ENCODE measurements at regions not wholly inside any gene's neighbourhood (a gene's known extent, or its start where the extent isn't known, plus 50 kb on each side); places are given as distances from the start of the nearest gene placed in this dataset.

DNA sequence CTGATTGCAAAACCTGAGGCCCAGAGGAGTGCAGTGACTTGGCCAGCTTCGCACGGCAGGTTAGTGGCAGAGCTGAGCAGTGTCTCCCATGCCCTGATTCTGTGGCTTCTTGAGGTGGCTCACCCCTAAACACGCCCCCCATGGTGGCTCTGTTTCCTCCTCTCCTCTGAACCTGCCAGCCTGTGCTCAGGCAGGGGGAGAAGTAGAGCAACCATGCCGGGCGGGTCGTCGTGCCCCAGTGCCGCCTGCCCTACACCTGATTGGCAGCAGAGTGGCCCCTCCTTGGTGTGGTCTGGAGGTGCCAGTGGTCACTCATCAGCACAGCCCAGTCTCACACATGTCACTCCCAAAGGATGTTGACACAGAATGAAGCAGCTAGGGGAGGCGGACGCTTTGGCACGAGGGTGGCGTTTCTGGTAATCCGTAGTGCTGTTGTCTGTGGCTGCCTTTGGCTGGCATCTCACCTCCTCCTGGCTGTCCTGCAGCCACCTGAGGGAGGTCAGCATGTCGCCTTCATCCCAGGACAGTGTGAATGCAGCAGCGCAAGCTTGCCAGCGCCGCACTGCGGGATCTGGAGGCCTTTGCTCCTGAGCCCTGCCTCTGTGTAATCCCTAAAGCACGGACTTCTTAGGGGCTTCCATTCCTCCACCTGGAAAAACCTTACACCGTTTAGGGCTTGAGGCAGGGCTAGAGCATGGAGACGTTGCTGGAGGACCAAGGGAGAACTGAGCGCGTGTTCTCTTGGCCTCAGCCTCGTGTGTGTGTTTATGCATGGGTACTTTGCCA is 294.7 kb downstream of the SEC14L1 start:
- no peak for DNase-seq

DNA sequence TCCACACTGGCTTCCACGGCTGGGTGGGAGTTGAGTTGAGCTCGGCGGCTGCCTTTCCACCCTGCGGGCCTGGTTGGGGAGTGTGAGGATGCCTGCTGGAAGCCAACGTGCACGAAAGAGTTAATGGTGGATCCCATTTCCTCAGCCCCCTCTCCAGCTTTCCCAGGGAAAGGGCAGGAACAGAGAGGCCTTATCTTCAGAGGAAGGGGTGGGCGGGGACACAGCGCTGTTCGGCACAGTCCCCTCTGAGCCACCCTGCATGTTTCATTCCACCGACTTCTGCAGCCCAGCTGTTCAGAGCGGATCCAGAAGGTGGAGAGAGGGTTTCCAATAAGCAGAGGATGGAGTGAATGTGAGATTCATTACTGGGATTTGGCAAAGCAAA is 295.3 kb downstream of the SEC14L1 start:
- no peak for DNase-seq

DNA sequence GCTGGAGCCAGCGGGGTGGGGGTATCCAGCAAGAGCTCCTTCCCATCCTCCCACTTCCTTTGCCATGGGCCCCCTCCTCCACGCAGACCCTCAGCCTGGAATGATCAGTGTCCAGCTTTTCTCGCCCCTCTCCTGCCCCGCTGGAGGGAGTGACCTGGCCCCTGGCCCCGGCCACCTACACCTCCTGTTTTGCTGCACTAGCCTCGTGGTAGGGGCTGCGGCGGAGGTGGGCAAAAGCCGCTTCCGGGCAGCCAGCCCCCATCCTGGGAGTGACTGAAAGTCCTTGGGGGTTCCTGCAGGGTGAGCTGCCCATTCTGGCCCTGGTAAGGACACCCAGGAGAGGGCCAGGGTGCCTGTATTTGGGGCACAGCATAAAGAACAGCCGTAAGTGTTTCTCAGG is 295.7 kb downstream of the SEC14L1 start:
- no peak for DNase-seq

DNA sequence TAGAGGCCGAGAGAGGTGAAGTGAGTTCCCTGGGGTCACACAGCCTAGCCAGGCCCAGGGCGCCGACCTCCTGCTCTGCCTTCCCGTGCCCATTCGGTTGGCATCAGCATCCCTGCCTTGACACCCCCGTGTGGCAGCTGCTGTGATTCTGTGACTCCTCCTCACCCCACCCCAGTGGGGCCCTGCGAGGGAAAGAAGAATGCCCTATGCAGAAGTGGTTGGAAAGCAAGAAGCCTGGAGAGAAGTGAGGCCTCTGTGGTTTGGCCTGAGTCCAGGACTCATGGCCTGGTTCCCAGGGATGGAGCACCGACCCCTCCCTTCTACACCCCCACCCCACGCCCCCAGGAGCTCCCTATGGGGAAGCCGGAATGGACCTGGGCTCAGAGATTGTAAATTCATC is 296.2 kb downstream of the SEC14L1 start:
- DNase-seq: peak; percentile 16

DNA sequence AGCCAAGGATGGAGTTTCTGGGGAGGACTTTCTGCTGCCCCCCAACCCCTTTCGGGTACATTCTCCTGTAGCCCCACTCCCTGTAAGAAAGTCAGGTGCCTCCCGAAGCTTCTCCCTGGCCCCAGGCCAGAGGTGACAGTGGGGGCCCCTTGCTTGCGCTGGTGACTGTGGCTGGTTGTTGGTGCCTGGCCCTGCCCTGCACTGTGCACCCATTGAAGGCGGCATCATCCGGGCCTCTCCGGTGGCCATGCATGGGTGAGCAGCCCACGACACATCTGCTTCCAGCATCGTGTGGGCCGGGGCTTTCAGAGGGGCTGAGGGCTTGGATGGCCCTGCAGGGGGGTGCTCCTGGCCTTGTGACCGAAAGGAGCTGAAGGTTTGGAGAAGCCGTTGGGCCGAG is 297.0 kb downstream of the SEC14L1 start:
- DNase-seq: no peak

DNA sequence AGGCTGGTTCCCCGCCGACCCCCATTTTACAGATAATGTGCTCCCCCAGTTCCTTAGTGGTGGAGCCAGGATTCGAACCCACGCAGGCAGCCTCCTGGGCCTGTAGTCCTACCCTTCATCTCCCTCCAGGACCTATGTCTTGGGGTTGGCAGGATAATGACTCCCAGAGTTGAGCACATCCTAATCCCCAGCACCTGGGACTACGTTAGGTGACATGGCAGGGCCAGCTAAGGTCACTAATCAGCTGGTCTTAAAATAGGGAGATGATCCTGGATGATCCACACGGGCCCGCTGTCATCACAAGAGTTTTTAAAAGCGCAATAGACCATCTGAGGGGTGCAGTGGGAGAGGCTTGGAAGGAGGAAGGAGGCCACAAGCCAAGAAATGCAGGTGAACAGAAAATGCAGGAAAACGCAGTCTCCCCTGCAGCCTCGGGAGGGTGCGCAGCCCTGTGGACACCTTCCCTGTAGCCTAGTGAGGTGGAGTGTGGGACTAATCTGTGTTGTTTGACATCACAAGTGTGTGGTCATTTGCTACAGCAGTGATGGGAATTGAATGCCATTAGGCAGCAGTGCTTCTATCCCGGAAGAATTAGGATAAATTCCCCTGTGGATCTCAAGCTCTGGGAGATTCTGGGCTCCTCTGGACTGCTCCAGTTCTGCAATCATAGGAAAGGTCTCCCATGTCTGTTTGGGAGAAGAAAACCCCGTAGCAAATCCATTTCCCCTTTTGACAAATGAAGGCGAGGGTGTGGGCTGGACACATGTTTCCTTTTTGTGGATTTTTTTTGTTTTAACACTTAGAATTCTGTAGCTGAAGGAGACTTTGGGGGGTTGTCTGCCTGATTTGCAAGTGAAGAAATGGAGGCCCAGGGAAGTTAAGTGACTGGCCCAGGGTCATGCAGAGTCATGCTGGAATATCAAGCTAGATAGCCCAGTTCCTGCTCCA is 297.7 kb downstream of the SEC14L1 start:
- no peak for DNase-seq

DNA sequence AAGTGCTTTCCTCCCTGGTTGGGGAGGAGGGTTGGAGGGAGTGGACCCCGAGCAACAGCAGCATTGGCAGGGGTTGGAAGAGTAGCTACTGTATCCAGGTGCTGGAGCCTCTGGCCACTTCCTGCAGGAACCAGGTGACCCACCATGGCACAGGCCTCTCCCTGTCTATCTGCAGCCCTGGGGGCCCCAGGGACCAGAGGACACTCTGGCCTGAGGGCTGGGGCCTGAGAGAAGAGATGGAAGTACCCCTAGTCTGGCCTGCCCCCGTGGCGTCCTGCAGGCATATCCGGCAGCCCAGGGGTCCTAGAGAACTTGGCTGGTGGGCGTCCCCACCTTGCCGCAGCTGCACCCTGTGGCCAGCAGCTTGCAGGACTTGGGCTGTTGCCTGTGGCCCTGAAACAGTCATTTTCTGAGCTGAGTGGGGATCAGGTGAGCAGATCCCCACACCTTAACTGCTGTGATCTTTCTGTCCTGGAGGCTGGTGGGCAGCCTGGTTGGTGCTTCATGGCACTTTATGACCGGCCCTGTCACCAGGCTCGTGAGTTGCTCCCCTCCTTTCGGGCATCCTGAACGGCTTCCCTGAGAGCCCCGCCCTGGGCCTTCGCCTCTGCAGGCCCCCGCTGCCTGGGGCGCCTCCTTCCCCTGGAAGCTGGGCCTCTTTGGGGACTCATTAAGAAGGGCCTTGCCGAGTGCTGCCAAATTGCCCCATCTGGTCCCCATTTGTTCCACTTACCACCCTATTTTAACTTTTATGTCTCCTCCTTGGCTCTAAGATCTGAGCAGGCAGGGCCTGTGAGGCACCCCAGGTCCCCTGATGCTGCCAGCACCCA is 298.6 kb downstream of the SEC14L1 start:
- DNase-seq: no peak

DNA sequence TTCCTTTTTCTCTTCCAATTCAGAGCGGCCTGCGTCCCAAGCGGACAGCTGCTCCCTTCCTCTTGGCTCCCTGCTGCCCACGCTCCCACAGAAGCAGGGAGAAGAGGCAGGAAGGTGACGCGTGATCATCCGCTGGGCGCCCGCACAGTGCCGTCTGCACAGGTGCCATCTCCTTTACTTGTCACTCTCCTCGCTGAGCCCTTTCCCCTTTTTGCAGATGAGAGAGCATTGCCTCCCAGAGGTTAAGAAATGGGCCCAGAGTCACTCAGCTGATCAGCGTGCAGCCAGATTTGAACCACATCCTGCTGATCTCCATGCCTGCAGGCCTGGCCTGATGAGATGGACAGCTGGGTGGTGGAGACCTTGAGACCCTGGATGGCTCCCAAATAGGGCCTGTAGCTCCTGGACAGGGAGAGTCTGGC is 299.8 kb downstream of the SEC14L1 start:
- DNase-seq: peak; percentile 55

DNA sequence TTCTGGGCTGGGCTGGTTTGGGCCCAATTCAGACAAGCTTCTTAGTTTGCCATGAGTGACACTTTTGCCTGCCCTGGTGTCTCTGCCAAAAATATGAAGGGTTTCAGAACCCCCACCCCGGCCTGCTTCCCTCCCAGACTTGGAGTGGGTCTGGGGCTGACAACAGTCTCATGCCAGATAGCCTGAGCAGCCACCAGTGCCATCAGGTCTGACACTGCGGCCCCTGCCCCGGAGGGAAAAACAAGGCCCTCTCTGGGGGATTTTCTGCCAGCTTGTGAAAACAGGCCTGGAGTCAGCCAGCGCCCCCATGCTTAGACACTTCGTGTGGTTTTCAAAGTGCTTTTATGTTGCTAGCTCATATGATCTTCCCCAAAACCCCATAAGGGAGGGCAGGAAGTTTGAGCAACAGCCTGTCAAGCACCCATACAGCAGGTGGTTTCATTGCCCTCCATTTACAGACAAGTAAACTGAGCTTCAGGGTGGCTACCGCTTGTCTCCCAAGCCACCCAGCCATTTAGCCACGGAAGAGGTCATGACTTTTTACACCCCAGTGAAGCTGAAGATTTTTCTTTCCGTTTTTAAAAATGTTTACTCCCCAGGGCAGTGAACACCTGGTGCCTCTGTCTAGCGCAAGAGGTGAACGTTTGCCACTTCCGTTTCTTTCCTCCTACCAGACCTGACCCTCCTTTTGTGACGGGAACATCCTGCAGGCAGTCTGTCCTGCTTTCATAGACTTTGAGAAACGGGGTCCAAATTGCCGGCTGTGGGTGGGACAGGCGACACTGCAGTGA is 300.6 kb downstream of the SEC14L1 start:
- peak; percentile 96 for DNase-seq

DNA sequence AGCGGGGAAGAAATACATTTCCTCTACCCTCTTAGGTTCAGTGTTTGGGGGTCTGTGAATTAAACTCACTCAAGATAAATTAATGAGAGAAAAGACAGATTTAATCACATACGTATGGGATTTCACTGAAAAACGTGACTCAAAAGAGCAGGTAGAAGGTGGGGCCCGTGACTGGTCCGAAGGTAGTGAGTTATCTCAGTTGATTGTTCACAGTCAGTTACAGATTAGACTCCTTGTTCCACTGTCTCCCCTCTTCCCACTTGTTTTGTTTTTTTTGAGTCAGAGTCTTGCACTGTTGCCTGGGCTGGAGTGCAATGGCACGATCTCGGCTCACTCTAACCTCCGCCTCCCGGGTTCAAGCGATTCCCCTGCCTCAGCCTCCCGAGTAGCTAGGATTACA is 301.2 kb downstream of the SEC14L1 start:
- DNase-seq: no peak

DNA sequence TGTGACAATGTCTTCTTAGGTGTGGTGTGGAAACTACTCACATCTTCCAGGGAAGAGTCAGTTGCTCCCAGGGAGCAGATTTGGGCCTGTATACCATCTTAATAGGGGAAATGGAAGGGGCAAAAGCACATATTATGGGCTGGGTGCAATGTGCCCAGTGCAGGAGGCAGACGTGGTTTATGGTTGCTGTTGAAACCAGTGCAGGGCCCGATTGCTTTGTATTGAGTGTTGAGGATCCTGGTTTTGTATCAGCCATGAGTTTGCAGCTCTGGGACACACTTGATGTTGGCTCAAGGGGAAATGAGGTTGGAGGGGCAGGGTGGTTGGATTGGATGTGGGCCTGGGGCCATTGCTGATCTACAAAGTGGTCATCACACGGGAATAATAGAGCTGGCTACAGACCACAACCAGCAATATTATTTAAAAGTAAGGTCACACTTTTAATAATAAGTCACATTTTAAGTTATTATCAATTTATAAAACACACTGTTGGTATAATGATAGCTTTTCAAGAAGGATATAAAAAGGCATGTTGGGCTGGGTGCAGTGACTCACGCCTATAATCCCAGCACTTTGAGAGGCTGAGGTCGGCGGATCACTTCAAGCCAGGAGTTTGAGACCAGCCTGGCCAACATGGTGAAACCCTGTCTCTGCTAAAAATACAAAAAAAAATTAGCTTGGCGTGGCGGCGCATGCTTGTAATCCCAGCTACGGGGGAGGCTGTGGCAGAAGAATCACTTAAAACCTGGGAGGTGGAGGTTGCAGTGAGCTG is 302.4 kb downstream of the SEC14L1 start:
- no peak for DNase-seq

DNA sequence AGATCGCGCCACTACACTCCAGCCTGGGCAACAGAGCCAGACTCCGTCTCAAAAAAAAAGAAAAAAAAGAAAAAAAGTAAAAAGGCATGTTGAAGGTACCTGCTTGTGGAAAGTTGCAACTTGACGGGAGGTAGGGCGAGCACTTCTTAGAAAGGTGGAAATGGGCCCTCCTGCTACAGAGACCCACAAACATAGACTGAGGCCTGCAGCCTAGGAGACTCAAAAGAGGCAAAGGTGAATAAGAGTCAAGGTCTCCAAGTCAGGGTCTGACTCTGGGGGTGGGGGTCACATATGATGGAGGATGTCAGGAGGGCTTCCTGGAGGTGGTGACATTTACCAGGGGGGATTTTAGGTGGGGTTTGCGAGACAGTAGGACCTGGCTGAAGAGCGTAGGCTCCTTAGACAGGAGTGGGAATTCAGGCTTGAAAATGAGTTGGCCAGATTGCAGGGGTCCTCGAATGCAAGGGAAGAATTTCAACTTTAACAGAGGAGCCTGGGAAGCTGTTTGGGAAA is 303.0 kb downstream of the SEC14L1 start:
- no peak for DNase-seq

DNA sequence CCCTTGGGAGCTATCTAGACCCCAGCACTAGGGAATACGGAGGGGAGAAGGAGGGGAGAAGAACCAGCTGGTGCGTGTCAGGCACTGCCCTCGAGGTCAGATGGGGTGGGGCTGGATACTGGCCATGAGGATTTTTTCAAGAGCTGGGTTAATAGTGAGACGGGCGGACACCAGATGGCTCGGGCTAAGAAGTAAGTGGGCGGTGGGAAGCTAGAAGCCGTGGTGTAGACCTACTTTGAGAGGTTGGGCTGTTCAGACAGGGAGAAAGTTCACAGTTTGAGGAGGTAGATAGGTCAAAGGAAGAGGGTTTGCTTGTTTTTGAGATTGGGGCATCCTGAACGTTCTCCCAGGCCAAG is 303.8 kb downstream of the SEC14L1 start:
- no peak for DNase-seq

DNA sequence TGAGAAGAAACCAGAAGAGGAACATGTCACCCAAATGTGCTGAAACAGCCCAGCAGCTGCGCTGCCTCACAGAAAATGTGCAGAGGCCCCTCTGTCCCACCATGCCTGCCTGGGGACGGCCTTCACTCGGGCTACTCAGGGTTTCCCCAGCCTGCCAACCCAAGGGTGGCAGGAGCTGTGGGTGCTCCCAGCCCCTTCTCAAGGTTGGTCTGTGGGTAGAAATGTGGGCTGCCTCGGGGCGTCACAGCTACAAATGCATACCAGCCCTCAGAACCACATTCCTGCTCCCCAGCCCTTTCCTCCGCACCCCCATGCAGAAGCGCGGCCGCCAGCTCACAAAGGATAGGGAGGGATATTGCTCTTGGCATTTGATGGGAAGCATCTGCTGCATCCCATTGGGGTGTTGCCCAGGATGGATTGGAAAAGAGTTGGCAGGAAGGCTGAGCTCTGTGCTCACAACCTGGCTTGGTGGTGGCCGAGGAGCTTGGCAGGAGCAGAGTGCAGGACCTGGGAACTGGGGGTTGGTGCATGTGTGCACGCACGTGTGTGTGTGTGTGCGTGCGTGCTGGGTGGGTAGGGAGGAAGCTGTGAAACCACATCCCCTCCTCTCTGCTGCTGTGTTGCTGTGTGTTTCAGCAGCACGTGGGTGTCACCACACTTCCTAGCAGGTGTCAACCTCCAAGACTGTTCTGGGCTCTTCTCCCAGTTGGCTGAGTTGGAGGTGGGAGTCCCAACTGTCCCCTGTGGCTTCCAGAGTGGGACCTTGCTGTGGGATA is 304.4 kb downstream of the SEC14L1 start:
- peak; percentile 86 for DNase-seq

DNA sequence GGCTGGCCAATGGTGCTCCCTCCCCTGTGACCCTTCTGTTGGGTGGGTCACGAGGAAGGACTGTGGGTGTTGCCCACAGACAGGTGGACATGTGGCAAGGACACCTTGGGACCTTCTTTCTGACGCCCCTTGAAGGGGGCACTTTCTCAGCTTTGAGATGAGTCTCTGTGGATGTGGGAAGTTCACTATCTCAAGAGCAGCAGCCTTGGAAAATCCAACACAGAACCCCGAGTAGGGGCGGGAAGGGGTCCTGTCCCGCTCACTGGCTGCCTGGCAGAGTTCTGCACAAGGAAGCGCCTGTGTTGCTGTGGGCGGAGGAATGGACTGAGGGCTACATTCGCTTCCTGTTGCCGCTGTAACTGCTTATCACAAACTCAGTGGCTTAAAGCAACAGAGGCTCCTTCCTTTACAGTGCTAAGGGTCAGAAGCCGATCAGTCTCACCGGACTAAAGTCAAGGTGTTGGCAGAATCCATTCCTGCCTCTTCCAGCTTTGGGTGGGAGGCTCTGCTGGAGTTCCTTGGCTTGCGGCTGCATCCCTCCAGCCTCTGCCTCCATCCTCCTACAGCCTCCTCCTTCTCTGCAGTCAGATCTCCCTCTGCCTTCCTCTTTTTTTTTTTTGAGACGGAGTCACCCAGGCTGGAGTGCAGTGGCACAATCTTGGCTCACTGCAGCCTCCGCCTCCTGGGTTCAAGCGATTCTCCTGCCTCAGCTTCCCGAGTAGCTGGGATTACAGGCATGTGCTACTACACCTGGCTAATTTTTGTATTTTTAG is 305.2 kb downstream of the SEC14L1 start:
- peak; percentile 69 for DNase-seq

DNA sequence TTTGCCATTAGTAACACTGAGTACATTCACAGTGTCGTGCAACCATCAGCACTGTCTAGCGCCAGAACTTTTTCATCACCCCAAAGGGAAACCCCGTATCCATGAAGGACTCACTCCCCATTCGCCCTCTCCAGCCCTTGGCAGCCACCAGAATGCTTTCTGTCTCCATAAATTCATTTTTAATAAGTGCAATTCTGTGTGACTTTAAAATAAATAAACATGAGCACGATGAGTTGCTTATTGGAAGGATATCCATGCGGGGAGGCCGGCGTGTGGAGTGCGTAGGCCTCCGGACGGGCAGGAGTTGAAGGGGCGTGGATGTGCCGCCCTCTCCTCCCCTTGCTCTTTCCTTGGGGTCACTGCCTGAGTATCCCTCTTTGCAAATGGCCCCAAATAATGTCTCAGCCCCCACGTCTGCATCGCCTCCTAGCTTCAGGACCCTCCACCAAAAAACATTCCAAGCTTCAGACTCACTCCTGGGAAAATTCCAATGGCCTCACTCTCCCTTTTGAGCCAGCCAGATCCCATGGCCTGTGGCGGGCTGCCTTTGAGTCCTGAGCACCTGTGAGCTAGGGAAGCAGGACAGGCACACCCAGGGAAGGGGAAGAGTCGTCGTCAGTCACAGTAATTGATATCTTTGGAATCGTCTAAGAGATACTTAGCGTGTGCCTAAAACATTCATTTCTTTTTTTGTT is 306.3 kb downstream of the SEC14L1 start:
- no peak for DNase-seq

DNA sequence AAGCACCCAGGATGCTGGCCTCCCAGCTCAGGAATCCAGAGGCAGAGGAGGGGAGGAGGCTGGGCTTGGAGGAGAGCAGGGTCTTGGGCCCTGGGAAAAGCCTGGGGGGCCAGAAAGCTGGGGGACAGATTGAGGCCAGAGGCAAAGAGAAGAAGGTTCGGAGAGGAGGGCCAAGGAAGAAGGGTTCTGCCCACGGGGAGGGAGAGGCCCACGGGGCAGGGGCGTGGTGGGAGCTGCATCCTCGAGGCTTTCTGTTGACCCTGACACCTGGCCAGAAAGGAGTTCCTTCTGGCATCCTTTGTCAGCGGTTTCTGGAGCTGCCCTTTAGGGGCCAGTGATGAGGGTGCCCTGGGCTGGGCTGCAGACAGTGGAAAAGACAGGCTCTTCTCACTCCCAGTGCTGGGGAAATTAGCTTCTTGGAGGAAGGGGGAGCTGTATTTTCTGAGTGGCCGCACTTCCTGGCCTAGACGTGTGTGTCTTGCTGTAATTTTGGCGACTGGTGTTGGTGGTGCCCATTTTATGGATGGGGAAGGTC is 308.7 kb downstream of the SEC14L1 start:
- DNase-seq: no peak

DNA sequence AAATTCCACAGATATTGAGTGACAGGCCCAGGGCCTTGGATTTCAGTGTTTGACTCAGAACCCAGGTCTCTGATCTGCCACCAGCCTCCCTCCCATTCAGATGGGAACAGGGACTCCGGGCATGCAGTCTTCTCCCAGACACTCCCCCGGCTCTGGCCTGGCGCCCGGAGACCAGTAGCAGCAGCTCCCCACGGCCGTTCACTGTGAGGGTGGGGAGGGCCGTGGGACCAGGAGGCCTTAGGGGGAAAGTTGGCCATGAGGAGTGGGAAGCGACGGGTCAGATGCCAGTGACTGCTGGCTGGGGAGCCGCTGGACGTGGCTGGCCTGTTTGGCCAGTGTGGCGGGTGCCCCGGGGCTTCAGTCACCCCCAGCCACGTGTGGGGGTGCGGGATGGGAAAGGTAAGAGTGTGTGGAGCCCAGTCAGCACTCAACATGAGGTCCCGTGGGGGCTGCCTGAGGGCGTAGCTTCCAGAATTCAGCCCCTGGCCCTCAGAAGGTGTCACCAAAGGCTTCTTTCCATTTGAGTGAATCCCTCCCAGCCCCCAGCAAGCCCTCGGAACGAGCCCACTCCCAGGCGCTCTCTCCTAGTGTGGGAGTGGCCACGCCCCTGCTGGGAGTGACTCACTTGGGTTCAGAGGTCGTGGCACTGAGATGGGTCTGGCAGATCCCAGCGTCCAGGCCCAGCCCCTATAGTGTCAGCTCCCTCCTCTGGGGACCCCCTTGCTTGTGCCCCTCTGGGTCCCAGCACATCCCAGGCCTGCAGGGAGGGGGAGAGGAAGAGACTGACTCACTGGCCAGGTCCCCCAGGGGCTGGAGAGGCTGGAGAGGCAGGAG is 309.4 kb downstream of the SEC14L1 start:
- no peak for DNase-seq
